ENCODE measurements at regions not wholly inside any gene's neighbourhood (a gene's known extent, or its start where the extent isn't known, plus 50 kb on each side); places are given as distances from the start of the nearest gene placed in this dataset.

DNA sequence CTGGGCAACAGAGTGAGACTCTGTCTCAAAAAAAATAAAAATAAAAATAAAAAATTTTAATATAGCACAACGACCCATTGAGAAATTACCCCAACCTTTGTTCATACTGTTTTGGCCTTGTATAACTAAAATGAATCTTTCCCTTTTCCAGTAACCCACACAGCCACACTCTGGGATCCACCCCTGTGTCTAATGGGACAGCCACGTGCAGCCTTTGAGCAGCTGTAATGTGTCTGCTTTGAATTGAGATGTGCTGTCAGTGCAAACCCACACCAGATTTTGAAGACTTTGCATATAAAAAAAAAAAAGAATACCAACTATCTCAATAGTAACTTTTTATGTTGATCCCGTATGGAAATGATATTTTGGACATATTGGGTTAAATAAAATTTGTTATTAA lies 112.7 kb upstream of the UBL3 start (continued):
- TF ChIP-seq E2F5 (CRISPR knock-in tag; IDR thresholded peaks at IDR 0.05) (no peak), NFYB (CRISPR knock-in tag; conservative IDR thresholded peaks at IDR 0.05; ENCODE audit: low read depth) (no peak), SOX15 (CRISPR knock-in tag; IDR thresholded peaks at IDR 0.05) (no peak)

DNA sequence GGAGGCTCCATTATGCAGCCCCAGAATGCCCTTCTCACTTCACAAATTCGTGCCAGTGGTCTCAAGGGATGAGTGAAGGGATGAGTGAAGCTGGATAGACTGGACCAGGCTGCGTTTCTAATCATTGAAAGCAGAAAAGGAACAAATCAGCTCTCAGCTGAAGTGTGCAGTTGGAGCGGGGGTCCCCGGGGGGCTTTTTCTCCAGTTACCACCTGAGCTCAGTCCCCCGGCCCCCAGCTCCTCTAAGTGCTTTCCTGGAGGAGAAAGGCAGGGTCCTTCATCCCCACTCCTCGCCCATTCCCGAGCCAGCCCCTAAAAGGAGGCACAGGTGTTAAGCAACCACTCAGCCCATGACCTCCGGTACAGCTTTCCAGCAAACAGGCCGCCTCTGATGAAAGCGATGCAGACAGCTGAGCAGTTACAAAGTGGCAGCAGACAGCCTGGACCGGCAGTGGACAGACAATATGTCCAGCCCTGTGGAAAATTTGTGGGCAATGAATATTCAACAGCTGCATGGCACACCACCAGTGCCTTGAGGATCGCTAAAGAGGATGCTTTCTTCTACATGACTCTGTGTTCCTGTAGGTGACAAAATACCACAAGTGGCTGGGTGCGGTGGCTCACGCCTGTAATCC lies 110.7 kb upstream of the UBL3 start:
- H3K4me3 Mint-ChIP-seq, result no peak overlapping the region
- H3K9me3 Mint-ChIP-seq, result peaks cover 22% of the 10 kb centered on the region
- DNase-seq (ENCODE audit: low spot score), result no peak
- H3K27ac Mint-ChIP-seq, result no peak overlapping the region
- H3K4me1 Mint-ChIP-seq, result peaks cover 83% of the 10 kb centered on the region
- H3K36me3 Mint-ChIP-seq, result peaks cover 9% of the 10 kb centered on the region
- H3K27me3 Mint-ChIP-seq (ENCODE audit: low read depth), result peaks cover 8% of the 10 kb centered on the region
- POLR2A ChIA-PET, result no interaction called here
- no peak for ATAC-seq
- TF ChIP-seq ZNF396 (CRISPR knock-in tag; IDR thresholded peaks at IDR 0.05; ENCODE audit: borderline replicate concordance) (no peak), SP1 (CRISPR knock-in tag; conservative IDR thresholded peaks at IDR 0.05) (no peak), SMAD4 (CRISPR knock-in tag; IDR thresholded peaks at IDR 0.05) (no peak), ZNF671 (CRISPR knock-in tag; IDR thresholded peaks at IDR 0.05) (no peak), RORB (CRISPR knock-in tag; IDR thresholded peaks at IDR 0.05) (no peak), FOXJ3 (CRISPR knock-in tag; IDR thresholded peaks at IDR 0.05; ENCODE audit: borderline replicate concordance) (no peak), ZNF121 (CRISPR knock-in tag; IDR thresholded peaks at IDR 0.05) (no peak), PRDM15 (CRISPR knock-in tag; IDR thresholded peaks at IDR 0.05) (no peak), MLX (CRISPR knock-in tag; IDR thresholded peaks at IDR 0.05) (no peak), OVOL2 (CRISPR knock-in tag; IDR thresholded peaks at IDR 0.05; ENCODE audit: borderline replicate concordance) (no peak), ELF4 (CRISPR knock-in tag; IDR thresholded peaks at IDR 0.05; ENCODE audit: low read depth) (no peak)
- TF ChIP-seq, protein P1, sequence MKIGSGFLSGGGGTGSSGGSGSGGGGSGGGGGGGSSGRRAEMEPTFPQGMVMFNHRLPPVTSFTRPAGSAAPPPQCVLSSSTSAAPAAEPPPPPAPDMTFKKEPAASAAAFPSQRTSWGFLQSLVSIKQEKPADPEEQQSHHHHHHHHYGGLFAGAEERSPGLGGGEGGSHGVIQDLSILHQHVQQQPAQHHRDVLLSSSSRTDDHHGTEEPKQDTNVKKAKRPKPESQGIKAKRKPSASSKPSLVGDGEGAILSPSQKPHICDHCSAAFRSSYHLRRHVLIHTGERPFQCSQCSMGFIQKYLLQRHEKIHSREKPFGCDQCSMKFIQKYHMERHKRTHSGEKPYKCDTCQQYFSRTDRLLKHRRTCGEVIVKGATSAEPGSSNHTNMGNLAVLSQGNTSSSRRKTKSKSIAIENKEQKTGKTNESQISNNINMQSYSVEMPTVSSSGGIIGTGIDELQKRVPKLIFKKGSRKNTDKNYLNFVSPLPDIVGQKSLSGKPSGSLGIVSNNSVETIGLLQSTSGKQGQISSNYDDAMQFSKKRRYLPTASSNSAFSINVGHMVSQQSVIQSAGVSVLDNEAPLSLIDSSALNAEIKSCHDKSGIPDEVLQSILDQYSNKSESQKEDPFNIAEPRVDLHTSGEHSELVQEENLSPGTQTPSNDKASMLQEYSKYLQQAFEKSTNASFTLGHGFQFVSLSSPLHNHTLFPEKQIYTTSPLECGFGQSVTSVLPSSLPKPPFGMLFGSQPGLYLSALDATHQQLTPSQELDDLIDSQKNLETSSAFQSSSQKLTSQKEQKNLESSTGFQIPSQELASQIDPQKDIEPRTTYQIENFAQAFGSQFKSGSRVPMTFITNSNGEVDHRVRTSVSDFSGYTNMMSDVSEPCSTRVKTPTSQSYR (CRISPR knock-in tag; IDR thresholded peaks at IDR 0.05), result no peak
- TF ChIP-seq, protein P2, sequence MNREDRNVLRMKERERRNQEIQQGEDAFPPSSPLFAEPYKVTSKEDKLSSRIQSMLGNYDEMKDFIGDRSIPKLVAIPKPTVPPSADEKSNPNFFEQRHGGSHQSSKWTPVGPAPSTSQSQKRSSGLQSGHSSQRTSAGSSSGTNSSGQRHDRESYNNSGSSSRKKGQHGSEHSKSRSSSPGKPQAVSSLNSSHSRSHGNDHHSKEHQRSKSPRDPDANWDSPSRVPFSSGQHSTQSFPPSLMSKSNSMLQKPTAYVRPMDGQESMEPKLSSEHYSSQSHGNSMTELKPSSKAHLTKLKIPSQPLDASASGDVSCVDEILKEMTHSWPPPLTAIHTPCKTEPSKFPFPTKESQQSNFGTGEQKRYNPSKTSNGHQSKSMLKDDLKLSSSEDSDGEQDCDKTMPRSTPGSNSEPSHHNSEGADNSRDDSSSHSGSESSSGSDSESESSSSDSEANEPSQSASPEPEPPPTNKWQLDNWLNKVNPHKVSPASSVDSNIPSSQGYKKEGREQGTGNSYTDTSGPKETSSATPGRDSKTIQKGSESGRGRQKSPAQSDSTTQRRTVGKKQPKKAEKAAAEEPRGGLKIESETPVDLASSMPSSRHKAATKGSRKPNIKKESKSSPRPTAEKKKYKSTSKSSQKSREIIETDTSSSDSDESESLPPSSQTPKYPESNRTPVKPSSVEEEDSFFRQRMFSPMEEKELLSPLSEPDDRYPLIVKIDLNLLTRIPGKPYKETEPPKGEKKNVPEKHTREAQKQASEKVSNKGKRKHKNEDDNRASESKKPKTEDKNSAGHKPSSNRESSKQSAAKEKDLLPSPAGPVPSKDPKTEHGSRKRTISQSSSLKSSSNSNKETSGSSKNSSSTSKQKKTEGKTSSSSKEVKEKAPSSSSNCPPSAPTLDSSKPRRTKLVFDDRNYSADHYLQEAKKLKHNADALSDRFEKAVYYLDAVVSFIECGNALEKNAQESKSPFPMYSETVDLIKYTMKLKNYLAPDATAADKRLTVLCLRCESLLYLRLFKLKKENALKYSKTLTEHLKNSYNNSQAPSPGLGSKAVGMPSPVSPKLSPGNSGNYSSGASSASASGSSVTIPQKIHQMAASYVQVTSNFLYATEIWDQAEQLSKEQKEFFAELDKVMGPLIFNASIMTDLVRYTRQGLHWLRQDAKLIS (CRISPR knock-in tag; IDR thresholded peaks at IDR 0.05; ENCODE audit: borderline replicate concordance), result no peak
- TF ChIP-seq, protein P3, sequence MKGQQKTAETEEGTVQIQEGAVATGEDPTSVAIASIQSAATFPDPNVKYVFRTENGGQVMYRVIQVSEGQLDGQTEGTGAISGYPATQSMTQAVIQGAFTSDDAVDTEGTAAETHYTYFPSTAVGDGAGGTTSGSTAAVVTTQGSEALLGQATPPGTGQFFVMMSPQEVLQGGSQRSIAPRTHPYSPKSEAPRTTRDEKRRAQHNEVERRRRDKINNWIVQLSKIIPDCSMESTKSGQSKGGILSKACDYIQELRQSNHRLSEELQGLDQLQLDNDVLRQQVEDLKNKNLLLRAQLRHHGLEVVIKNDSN (CRISPR knock-in tag; IDR thresholded peaks at IDR 0.05), result no peak
- CTCF ChIA-PET, result interaction anchor here (2.1 kb wide), 1 partner anchor 38 kb away, joined by 5 read pairs; no protein-coding TSS in a partner anchor
